ENCODE measurements at regions not wholly inside any gene's neighbourhood (a gene's known extent, or its start where the extent isn't known, plus 50 kb on each side); places are given as distances from the start of the nearest gene placed in this dataset.

DNA sequence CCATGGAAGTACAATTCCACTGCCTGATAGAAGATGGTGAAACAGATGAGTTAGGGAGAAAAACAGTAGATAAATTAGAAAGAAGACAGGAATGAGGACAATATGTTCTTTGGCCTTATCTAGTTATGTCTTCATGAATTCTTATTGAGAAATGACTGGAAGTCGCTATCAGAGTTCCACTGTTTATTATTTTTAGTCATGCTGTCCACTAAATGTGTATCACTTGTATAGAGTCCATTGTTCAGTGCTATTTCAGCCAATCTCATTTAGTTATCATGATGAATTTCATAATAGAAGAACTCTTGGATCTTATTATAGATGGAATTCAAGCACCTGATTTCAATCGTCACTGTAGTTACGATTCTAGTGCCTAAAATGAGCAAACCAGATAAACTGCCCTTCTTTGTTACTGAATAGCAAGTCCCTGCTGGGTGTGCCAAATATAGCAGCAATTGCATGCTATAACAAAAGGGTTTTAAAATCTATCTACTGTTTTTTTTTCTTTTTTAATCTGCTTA, 177.7 kb upstream of the COL1A2 start:
- TF ChIP-seq, protein P1, sequence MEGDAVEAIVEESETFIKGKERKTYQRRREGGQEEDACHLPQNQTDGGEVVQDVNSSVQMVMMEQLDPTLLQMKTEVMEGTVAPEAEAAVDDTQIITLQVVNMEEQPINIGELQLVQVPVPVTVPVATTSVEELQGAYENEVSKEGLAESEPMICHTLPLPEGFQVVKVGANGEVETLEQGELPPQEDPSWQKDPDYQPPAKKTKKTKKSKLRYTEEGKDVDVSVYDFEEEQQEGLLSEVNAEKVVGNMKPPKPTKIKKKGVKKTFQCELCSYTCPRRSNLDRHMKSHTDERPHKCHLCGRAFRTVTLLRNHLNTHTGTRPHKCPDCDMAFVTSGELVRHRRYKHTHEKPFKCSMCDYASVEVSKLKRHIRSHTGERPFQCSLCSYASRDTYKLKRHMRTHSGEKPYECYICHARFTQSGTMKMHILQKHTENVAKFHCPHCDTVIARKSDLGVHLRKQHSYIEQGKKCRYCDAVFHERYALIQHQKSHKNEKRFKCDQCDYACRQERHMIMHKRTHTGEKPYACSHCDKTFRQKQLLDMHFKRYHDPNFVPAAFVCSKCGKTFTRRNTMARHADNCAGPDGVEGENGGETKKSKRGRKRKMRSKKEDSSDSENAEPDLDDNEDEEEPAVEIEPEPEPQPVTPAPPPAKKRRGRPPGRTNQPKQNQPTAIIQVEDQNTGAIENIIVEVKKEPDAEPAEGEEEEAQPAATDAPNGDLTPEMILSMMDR (IDR thresholded peaks at IDR 0.05; ENCODE audit: low read depth, low read length, missing control alignments) = no peak
- DNase-seq (ENCODE audit: low read depth) = no peak
- H3K4me3 ChIP-seq (ENCODE audit: low read depth, low read length) = no peak overlapping the region

- TF ChIP-seq, protein P1 (IDR thresholded peaks at IDR 0.05; ENCODE audit: low read depth, low read length, missing control alignments) = no peak
- no peak overlapping the region for H3K4me3 ChIP-seq (ENCODE audit: low read depth, low read length)
These were observed 176.9 kb upstream of the COL1A2 start for GRCh38 chr7:94217766-94218165.

DNA sequence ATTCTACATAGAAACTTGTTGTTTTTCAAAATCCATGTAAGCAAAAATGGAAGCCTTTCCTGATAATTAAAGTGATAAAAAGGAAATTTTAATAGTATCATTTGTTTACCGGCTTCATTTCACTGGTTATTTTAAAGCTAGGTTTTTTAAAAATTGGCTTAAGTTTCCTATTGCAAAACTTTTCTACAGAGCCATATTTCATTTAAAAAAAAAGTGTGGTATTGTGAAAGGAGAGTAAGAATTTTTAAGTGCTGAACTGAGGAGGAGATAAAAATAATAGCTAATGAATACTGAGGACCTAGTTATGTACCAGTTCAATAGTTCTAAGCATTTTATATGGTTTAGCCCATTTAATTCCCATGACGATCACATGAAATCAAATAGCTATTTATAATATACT, 172.2 kb upstream of the COL1A2 start:
- no peak for DNase-seq (ENCODE audit: low read depth)
- H3K4me3 ChIP-seq (ENCODE audit: low read depth, low read length) = no peak overlapping the region
- TF ChIP-seq, protein P1 (IDR thresholded peaks at IDR 0.05; ENCODE audit: low read depth, low read length, missing control alignments) = no peak

More at GRCh38 chr7:94217766-94218165, 176.9 kb upstream of the COL1A2 start:
- DNase-seq (ENCODE audit: low read depth) = no peak

- TF ChIP-seq, protein P1 (IDR thresholded peaks at IDR 0.05; ENCODE audit: low read depth, low read length, missing control alignments) = peak; percentile 16
- H3K4me3 ChIP-seq (ENCODE audit: low read depth, low read length) = no peak overlapping the region
- no peak for DNase-seq (ENCODE audit: low read depth)
These were observed 171.2 kb upstream of the COL1A2 start for GRCh38 chr7:94223375-94224084.

DNA sequence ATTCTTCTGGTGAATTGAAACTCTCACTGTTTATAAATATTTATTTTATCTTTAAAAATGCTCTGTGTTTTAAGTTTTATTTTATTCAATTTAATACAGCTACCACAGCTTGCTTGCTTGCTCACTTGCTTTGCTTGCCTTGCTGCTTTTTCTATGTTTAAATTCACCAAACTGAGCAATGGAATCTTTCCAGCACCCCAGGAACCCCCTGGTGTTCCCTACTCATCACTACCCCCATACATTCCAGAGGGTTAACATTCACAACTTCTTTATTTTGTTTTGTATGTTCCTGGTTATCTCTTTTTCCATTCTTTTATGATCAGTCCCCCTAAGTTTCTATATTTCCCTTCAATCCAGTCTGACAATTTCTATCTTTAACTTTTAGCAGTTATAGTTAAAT, 166.5 kb upstream of the COL1A2 start:
- no peak overlapping the region for H3K4me3 ChIP-seq (ENCODE audit: low read depth, low read length)
- TF ChIP-seq, protein P1 (IDR thresholded peaks at IDR 0.05; ENCODE audit: low read depth, low read length, missing control alignments) = no peak
- DNase-seq (ENCODE audit: low read depth) = no peak

DNA sequence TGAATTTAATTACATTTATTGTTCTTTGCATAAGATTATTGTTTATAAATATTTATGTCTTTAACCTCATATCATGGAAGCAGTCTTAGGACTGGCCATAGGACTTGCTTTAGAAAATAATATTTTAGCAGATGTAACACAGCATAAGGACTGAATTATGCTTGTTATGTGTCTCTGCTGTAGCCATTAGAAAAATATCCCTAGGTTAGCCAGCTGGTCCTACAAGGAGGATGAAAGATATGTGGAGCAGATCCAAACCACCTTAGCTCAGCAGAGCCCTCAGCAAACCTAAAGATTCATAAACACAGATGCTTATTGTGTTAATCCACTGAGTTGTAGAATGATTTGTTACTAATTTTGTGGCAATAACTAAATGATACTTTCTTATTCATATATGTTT, 166.0 kb upstream of the COL1A2 start:
- DNase-seq (ENCODE audit: low read depth) = no peak
- H3K4me3 ChIP-seq (ENCODE audit: low read depth, low read length) = no peak overlapping the region
- TF ChIP-seq, protein P1 (IDR thresholded peaks at IDR 0.05; ENCODE audit: low read depth, low read length, missing control alignments) = no peak

DNA sequence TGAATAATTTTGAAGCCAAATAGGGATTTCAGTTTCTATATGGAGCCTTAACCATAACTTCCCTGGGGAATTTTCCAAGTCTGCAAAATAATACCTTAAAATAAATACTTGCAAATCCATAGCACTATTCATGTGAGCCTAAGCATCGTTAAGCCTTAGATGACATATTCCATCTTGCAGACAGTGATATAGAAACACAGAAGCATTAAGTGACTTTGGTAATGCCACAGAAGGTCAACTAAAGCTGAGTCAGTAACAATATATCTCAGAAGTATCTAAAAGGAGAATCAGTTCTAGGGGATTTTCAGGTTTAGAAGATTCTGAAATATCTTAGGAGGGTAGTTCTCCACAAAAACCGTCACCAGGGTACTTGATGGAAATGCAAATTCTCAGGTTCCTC, 163.4 kb upstream of the COL1A2 start:
- DNase-seq (ENCODE audit: low read depth) = no peak
- TF ChIP-seq, protein P1 (IDR thresholded peaks at IDR 0.05; ENCODE audit: low read depth, low read length, missing control alignments) = no peak
- H3K4me3 ChIP-seq (ENCODE audit: low read depth, low read length) = no peak overlapping the region
